Sigmoid colon (tissue), 6 donors: ENCODE measurements at regions not wholly inside any gene's neighbourhood (a gene's known extent, or its start where the extent isn't known, plus 50 kb on each side); places are given as distances from the start of the nearest gene placed in this dataset.
"Not testable (repeated sequence)": the region's sequence is repeated elsewhere in the genome, so short reads cannot be mapped to it uniquely, and the experiment has no call there.

ENCODE experiments used
- DNase-seq: peaks from one replicate; pipeline ENCODE4 v3.0.0-alpha.2; 2019
- H3K27ac ChIP-seq, 4 donors: fragments of 200-600 bp; sonication (generic); one replicate each; pipeline ENCODE4 v1.5.1; 2016 to 2019; ENCODE audit warnings: mild to moderate bottlenecking in 1 of 4
- H3K27me3 ChIP-seq, 3 donors: fragments of 200-600 bp; sonication (generic); one replicate each; pipeline ENCODE4 v1.5.1; 2019; ENCODE audit warnings: mild to moderate bottlenecking in 1 of 3
- H3K36me3 ChIP-seq, 4 donors: fragments of 200-600 bp; sonication (generic); one replicate each; pipeline ENCODE4 v1.5.1; 2016 to 2019
- H3K4me1 ChIP-seq, 4 donors: fragments of 200-600 bp; sonication (generic); one replicate each; pipeline ENCODE4 v1.5.1; 2017 to 2019
- H3K4me3 ChIP-seq, 4 donors: fragments of 200-600 bp; sonication (generic); one replicate each; pipeline ENCODE4 v1.5.1; 2017 to 2019; ENCODE audit warnings: mild to moderate bottlenecking in 2 of 4, moderate library complexity in 1 of 4
- H3K9me3 ChIP-seq, 4 donors: fragments of 200-600 bp in 3 of 4; sonication (generic) in 3 of 4; one replicate each; pipeline versions ENCODE4 v1.5.1 to v1.6.1; 2013 to 2019
- CTCF ChIP-seq, 4 experiments: fragments of 450-650 bp in 3 of 4; fragments of 200-600 bp in 1 of 4; IDR thresholded peaks; one replicate each; pipeline ENCODE4 v1.5.1; 2016 to 2019; ENCODE audit warnings: antibody characterized with exemption in 4 of 4, mild to moderate bottlenecking in 3 of 4, moderate library complexity in 2 of 4
- EP300 ChIP-seq, 4 donors: sonication (generic); formaldehyde crosslinking; IDR thresholded peaks; one replicate each; pipeline ENCODE4 v1.6.1; 2017; ENCODE audit warnings: antibody characterized with exemption in 4 of 4
- POLR2A ChIP-seq, 2 donors: fragments of 450-650 bp; IDR thresholded peaks; one replicate each; pipeline ENCODE4 v1.6.1; 2016; ENCODE audit warnings: antibody characterized with exemption in 2 of 2, mild to moderate bottlenecking in 2 of 2, moderate library complexity in 2 of 2
- POLR2AphosphoS5 ChIP-seq, 4 donors: sonication (generic); formaldehyde crosslinking; IDR thresholded peaks; one replicate each; pipeline ENCODE4 v1.6.1; 2017; ENCODE audit warnings: antibody characterized with exemption in 4 of 4
- WGBS, 2 donors: extraction: QIAGEN DNeasy Blood & Tissue Kit; methylation state at CpG; one replicate each; pipeline ENCODE4 v1.1.7; 2013; 5-methylcytosine and 5-hydroxymethylcytosine counted together
- intact Hi-C: fragments of 100-400 bp; cut with DNase I; formaldehyde crosslinking; loops from one replicate; pipeline ENCODE4 v1.15.1; 2023
- donor health status: healthy with polysubstance abuse.
- donor health status: healthy.

DNA sequence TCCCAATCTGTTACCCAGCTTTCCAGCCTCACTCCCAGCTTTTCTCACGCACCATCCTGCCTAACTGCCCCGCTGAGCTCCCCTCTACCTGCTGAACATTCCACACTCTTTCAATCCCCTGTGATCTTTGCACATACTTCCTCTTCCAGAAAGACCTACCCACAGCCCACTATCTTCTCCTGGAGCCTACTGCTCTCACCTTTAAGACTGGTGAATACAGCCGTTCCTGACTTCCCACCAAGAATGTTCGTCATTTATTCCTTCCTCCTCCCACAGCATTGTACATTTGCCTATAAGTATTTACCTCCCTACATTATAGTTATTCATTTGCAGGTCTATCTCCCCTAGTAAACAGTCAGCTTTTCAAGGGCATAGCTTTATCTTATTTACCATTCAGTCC, 61.9 kb upstream of the MBOAT1 start:
- no peak for TF ChIP-seq EP300 (IDR thresholded peaks at IDR 0.05)
- no peak for TF ChIP-seq POLR2A (IDR thresholded peaks at IDR 0.05)
- no peak for TF ChIP-seq POLR2AphosphoS5 (IDR thresholded peaks at IDR 0.05)
- no peak for TF ChIP-seq CTCF (IDR thresholded peaks at IDR 0.05)
- DNase-seq: no peak

DNA sequence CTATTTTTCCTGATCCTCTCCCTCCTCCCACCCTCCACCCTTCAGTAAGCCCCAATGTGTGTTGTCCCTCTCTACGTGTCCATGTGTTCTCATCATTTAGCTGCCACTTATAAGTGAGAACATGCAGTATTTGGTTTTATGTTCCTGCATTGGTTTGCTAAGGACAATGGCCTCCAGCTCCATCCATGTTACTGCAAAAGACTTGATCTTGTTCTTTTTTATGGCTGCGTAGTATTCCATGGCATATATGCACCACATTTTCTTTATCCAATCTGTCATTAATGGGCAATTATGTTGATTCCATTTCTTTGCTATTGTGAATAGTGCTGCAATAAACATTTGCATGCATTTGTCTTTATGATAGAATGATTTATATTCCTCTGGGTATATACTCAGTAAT, 63.6 kb upstream of the MBOAT1 start:
- H3K27ac ChIP-seq, H3K9me3 ChIP-seq, intact Hi-C loops, H3K4me3 ChIP-seq, DNase-seq, H3K36me3 ChIP-seq, H3K27me3 ChIP-seq: not testable (repeated sequence)
- 95 to 98% methylated on average over 2 of the region's 2 CpGs for WGBS, 2 donors
- H3K4me1 ChIP-seq: peaks cover 0 to 11% (median 0%) of the 10 kb centered on the region in 4 donors

More for the DNA sequence above, 61.9 kb upstream of the MBOAT1 start:
- Histone ChIP-seq H3K27me3 (no peaks in the 10 kb centered on the region), H3K4me3 (no peak overlapping the region), H3K36me3 (no peaks in the 10 kb centered on the region), H3K27ac (no peak overlapping the region), H3K4me1 (peaks cover 0 to 18% (median 8%) of the 10 kb centered on the region in 4 donors), H3K9me3 (no peaks in the 10 kb centered on the region)
- intact Hi-C loops: no loop called here
- 90 to 92% methylated on average over 4 of the region's 4 CpGs for WGBS, 2 donors

- H3K27me3 ChIP-seq, H3K27ac ChIP-seq, H3K4me3 ChIP-seq, H3K4me1 ChIP-seq, DNase-seq, H3K9me3 ChIP-seq, H3K36me3 ChIP-seq, intact Hi-C loops: not testable (repeated sequence)
- 89 to 93% methylated on average over 6 of the region's 6 CpGs for WGBS, 2 donors
Observed at GRCh38 chr6:20277724-20278123, 65.5 kb upstream of the MBOAT1 start.

- 59 to 73% methylated on average over 4 of the region's 4 CpGs for WGBS, 2 donors
- TF ChIP-seq CTCF (IDR thresholded peaks at IDR 0.05) (no peak), EP300 (IDR thresholded peaks at IDR 0.05) (no peak)
- intact Hi-C loops: no loop called here
- DNase-seq: no peak
- Histone ChIP-seq H3K4me1 (no peaks in the 10 kb centered on the region), H3K9me3 (no peaks in the 10 kb centered on the region), H3K36me3 (no peaks in the 10 kb centered on the region), H3K4me3 (no peak overlapping the region), H3K27ac (no peak overlapping the region), H3K27me3 (no peaks in the 10 kb centered on the region)
Observed at GRCh38 chr6:20279051-20279450, 66.8 kb upstream of the MBOAT1 start.

DNA sequence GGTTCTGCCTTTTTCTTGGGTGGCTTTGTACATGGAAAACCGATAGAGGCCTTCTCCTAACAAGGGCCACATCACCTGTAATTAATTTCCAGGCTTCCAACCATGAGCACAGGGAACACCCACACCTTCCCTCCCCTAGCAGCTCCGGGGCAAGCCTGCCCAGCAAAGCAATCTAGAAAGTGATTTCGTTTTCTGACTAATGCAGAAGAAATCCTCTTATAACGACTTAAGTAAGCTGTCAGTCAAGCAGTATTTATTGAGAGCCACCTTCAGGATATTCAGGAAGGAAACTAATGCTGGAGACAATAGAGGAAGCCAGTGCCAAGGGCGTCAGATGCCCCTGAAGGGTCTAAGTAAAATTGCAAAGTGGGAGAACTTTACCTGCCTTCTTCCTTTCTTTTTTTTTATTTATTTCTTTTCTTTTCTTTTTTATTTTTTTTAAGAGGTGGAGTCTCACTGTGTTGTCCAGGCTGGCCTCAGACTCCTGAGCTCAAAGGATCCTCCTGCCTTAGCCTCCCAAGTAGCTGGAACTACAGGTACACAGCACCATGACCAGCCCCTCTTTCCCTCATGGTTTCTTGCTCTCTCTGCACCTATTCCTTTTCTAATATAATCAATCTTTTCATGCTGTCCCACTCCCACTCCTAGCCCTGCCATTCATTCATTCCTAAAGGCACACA, 67.5 kb upstream of the MBOAT1 start:
- Histone ChIP-seq H3K4me3 (no peak overlapping the region), H3K27me3 (no peaks in the 10 kb centered on the region), H3K27ac (no peak overlapping the region), H3K4me1 (no peaks in the 10 kb centered on the region), H3K36me3 (no peaks in the 10 kb centered on the region), H3K9me3 (no peaks in the 10 kb centered on the region)
- 42 to 54% methylated on average over 5 of the region's 5 CpGs for WGBS, 2 donors
- no peak for DNase-seq
- TF ChIP-seq CTCF (IDR thresholded peaks at IDR 0.05): no peak
- no peak for TF ChIP-seq EP300 (IDR thresholded peaks at IDR 0.05)
- TF ChIP-seq POLR2AphosphoS5 (IDR thresholded peaks at IDR 0.05): no peak
- TF ChIP-seq POLR2A (IDR thresholded peaks at IDR 0.05): no peak
- intact Hi-C loops: no loop called here

DNA sequence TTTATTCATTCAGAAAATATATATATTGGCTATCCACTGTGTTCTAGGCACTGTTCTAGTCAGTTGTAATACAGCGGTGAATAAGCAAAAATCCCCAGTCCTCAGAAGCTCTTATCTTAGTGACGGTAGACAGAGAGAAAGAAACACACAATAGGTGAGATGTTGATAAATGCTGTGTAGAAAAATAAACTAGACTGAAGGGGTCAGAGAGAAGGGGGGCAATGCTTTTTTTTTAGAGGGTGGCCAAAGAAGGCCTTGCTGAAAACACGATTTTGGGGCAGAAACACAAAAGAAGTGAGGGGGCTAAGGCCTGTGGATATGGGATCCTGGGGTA, 68.0 kb upstream of the MBOAT1 start:
- intact Hi-C loops: no loop called here
- no peaks in the 10 kb centered on the region for H3K4me1 ChIP-seq
- H3K9me3 ChIP-seq: no peaks in the 10 kb centered on the region
- H3K27me3 ChIP-seq: no peaks in the 10 kb centered on the region
- WGBS, 2 donors: 83 to 88% methylated on average over 3 of the region's 3 CpGs
- TF ChIP-seq POLR2A (IDR thresholded peaks at IDR 0.05) (no peak), POLR2AphosphoS5 (IDR thresholded peaks at IDR 0.05) (no peak)
- H3K4me3 ChIP-seq: no peak overlapping the region
- no peak for DNase-seq
- H3K36me3 ChIP-seq: no peaks in the 10 kb centered on the region
- H3K27ac ChIP-seq: no peak overlapping the region
